Keratinocyte (primary cell): ENCODE measurements at regions not wholly inside any gene's neighbourhood (a gene's known extent, or its start where the extent isn't known, plus 50 kb on each side); places are given as distances from the start of the nearest gene placed in this dataset.

Source experiments
- DNase-seq: peaks from one replicate; pipeline ENCODE4 v3.0.0-alpha.2; 2011; ENCODE audit warnings: low read depth, missing footprints, low spot score
- FAIRE-seq: peaks from 2 replicates; lab custom pipeline; 2011; peaks lifted over from hg19 to GRCh38; lab: Jason Lieb, UNC
- H2AFZ ChIP-seq: 2 replicates; pipeline ENCODE4 v1.6.0; 2012; ENCODE audit warnings: low read length, control low read depth, inconsistent platforms; ENCODE audit not compliant: control insufficient read depth
- H3K27ac ChIP-seq: 2 replicates; pipeline ENCODE4 v1.5.1; 2011; ENCODE audit warnings: low read length; ENCODE audit not compliant: control insufficient read depth, insufficient read depth
- H3K27me3 ChIP-seq: 3 replicates; pipeline ENCODE4 v1.6.0; 2011; ENCODE audit warnings: low read length; ENCODE audit not compliant: control insufficient read depth, insufficient read depth; ENCODE audit errors: extremely low read depth
- H3K36me3 ChIP-seq, 2 experiments: 2 replicates in 1 of 2; 3 replicates in 1 of 2; pipeline ENCODE4 v1.5.1; 2011; ENCODE audit warnings: low read length in 2 of 2, mild to moderate bottlenecking in 1 of 2; ENCODE audit not compliant: control insufficient read depth in 2 of 2, insufficient read depth in 2 of 2; ENCODE audit errors: extremely low read depth in 1 of 2
- H3K4me1 ChIP-seq: 3 replicates; pipeline ENCODE4 v1.5.1; 2011; ENCODE audit warnings: low read length; ENCODE audit not compliant: control insufficient read depth, insufficient read depth; ENCODE audit errors: extremely low read depth
- H3K4me2 ChIP-seq: 3 replicates; pipeline ENCODE4 v1.6.0; 2011; ENCODE audit warnings: low read depth, low read length; ENCODE audit not compliant: control insufficient read depth, insufficient read depth; ENCODE audit errors: extremely low read depth
- H3K4me3 ChIP-seq, 3 experiments: fragments of 200-600 bp in 1 of 3; sonication (generic) in 1 of 3; 2 replicates in 2 of 3; 3 replicates in 1 of 3; pipeline ENCODE4 v1.5.1; 2011 to 2016; ENCODE audit warnings: low read length in 3 of 3, mild to moderate bottlenecking in 3 of 3, control low read depth in 2 of 3, inconsistent platforms in 1 of 3, low read depth in 1 of 3, mixed read lengths in 1 of 3, mixed run types in 1 of 3, moderate library complexity in 1 of 3; ENCODE audit not compliant: control insufficient read depth in 2 of 3, insufficient read depth in 2 of 3; ENCODE audit errors: extremely low read depth in 1 of 3
- H3K79me2 ChIP-seq: 2 replicates; pipeline ENCODE4 v1.6.0; 2012; ENCODE audit warnings: low read length; ENCODE audit not compliant: control insufficient read depth, insufficient read depth
- H3K9ac ChIP-seq: 3 replicates; pipeline ENCODE4 v1.6.0; 2011; ENCODE audit warnings: low read length; ENCODE audit not compliant: control insufficient read depth, insufficient read depth; ENCODE audit errors: extremely low read depth
- H3K9me1 ChIP-seq: 3 replicates; pipeline ENCODE4 v1.6.0; 2011; ENCODE audit warnings: low read length; ENCODE audit not compliant: control insufficient read depth, insufficient read depth; ENCODE audit errors: extremely low read depth
- H3K9me3 ChIP-seq: 2 replicates; pipeline ENCODE4 v1.5.1; 2012; ENCODE audit warnings: low read depth, low read length; ENCODE audit not compliant: control insufficient read depth
- H4K20me1 ChIP-seq: 3 replicates; pipeline ENCODE4 v1.6.0; 2011; ENCODE audit warnings: low read length; ENCODE audit not compliant: control insufficient read depth, insufficient read depth; ENCODE audit errors: extremely low read depth
- CTCF ChIP-seq, 3 experiments: IDR thresholded peaks in 1 of 3; conservative IDR thresholded peaks in 1 of 3; optimal IDR thresholded peaks in 1 of 3; 2 replicates in 2 of 3; 3 replicates in 1 of 3; pipeline versions ENCODE3 to v1.5.1; 2011; ENCODE audit warnings: low read length in 3 of 3, mild to moderate bottlenecking in 3 of 3, moderate library complexity in 2 of 3, control low read depth in 1 of 3, inconsistent platforms in 1 of 3; ENCODE audit not compliant: insufficient read depth in 2 of 3; ENCODE audit errors: extremely low read depth in 1 of 3
- EZH2 ChIP-seq: IDR thresholded peaks from one replicate; pipeline ENCODE4 v1.6.1; 2012; ENCODE audit warnings: inconsistent platforms, mild to moderate bottlenecking, low read length, moderate library complexity
- dilution Hi-C: fragments of 300-500 bp; cut with MboI; formaldehyde crosslinking; loops from one replicate; pipeline ENCODE4 v1.7.0; 2020; ENCODE audit warnings: low sequenced_read_pairs; ENCODE audit not compliant: extremely low pct_ligation_motif_present

DNA sequence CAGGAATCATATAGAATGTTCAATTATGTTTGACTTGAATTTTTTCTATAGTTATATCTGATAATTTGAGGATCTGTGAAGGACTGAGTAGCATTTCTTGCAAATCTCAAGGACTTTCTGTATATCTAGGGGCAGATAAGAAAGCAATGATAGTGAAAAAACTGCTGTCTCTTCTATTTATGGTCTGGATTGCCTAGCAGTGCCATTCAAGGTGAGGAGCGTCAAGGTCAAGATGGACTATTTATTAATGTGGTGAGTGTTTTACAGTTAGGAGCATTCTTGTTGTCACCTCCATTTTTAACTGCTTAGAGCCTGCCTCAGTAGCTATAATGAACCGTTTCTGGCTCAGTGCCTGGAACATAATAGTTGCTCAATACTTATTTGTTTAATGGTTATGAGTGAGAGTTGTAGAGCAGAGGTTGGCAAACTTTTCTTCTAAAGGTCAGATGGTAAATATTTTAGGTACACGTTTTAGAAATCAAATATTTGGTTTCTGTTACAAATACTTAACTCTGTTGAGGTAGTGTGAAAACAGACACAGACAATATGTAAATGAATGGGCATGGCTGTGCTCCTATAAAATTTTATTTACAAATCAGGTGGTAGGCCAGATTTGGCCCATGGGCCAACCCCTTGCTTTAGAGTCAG lies 523.2 kb upstream of the IGFBP7 start:
- FAIRE-seq (no peak), DNase-seq (no peak)
- H3K4me1 ChIP-seq = no peaks in the 10 kb centered on the region
- no peak overlapping the region for H3K4me2 ChIP-seq
- dilution Hi-C loops = no loop called here
- H3K36me3 ChIP-seq = no peaks in the 10 kb centered on the region
- H3K4me3 ChIP-seq = no peak overlapping the region
- no peaks in the 10 kb centered on the region for H3K79me2 ChIP-seq
- no peaks in the 10 kb centered on the region for H3K27me3 ChIP-seq
- no peaks in the 10 kb centered on the region for H4K20me1 ChIP-seq
- no peak overlapping the region for H2AFZ ChIP-seq
- H3K9me3 ChIP-seq = no peaks in the 10 kb centered on the region
- H3K27ac ChIP-seq = no peak overlapping the region
- TF ChIP-seq CTCF (optimal IDR thresholded peaks at IDR 0.05 in 1 of 3, IDR thresholded peaks at IDR 0.05 in 1 of 3, conservative IDR thresholded peaks at IDR 0.05 in 1 of 3; ENCODE audit: extremely low read depth in 1 of 3, insufficient read depth in 2 of 3, low read length in 3 of 3) (no peak), EZH2 (no peak)
- no peak overlapping the region for H3K9ac ChIP-seq
- H3K9me1 ChIP-seq = no peaks in the 10 kb centered on the region

DNA sequence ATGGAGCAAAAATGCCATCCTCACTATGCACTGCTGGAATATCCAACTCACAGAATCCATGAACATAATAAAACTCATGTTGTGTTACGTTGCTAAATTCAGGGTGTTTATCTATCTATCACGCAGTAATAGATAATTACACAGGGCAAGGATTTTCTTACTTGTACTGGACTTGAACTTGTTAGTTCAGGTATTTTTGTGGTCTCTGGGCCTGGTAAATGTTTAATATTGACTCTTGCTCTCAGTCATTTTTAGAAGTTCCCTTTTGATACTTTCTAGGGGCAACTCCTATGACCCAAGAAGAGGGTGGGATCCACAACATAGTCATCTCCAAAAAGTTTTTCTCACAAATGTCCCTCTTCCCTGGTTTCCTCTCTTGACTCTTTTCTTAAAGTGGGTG lies 522.4 kb upstream of the IGFBP7 start:
- dilution Hi-C loops = no loop called here
- Histone ChIP-seq H3K9ac (no peak overlapping the region), H4K20me1 (no peaks in the 10 kb centered on the region), H3K4me2 (no peak overlapping the region), H3K27me3 (no peaks in the 10 kb centered on the region), H3K79me2 (no peaks in the 10 kb centered on the region), H3K27ac (no peak overlapping the region), H3K9me3 (no peaks in the 10 kb centered on the region), H3K4me3 (no peak overlapping the region), H3K36me3 (no peaks in the 10 kb centered on the region), H3K4me1 (no peaks in the 10 kb centered on the region), H2AFZ (no peak overlapping the region), H3K9me1 (no peaks in the 10 kb centered on the region)
- no peak for DNase-seq
- no peak for FAIRE-seq
- TF ChIP-seq EZH2 = no peak
- no peak for TF ChIP-seq CTCF (optimal IDR thresholded peaks at IDR 0.05 in 1 of 3, IDR thresholded peaks at IDR 0.05 in 1 of 3, conservative IDR thresholded peaks at IDR 0.05 in 1 of 3; ENCODE audit: extremely low read depth in 1 of 3, insufficient read depth in 2 of 3, low read length in 3 of 3)
